H1 (cell line): ENCODE measurements at regions not wholly inside any gene's neighbourhood (a gene's known extent, or its start where the extent isn't known, plus 50 kb on each side); places are given as distances from the start of the nearest gene placed in this dataset.

Experiments
- CREB1 ChIP-seq: IDR thresholded peaks from 2 replicates; pipeline ENCODE4 v1.6.1; 2012; ENCODE audit warnings: inconsistent platforms
- EP300 ChIP-seq, 2 experiments: IDR thresholded peaks; 1 replicate in 1 of 2; 2 replicates in 1 of 2; pipeline ENCODE4 v1.6.1; 2011 to 2012; ENCODE audit warnings: low read depth in 2 of 2, low read length in 2 of 2, mild to moderate bottlenecking in 2 of 2, borderline replicate concordance in 1 of 2, inconsistent platforms in 1 of 2, moderate library complexity in 1 of 2
- JUND ChIP-seq: IDR thresholded peaks from 2 replicates; pipeline ENCODE4 v1.6.1; 2011; ENCODE audit warnings: mild to moderate bottlenecking, improper control_type of control experiment, low read length
- KDM4A ChIP-seq: IDR thresholded peaks from one replicate; pipeline ENCODE4 v1.7.1; 2012; ENCODE audit warnings: low read depth, mild to moderate bottlenecking, moderate library complexity, low read length, inconsistent platforms; ENCODE audit not compliant: severe bottlenecking
- PHF8 ChIP-seq: fragments of 200-600 bp; sonication (generic); conservative IDR thresholded peaks from 2 replicates; pipeline ENCODE4 v1.7.1; 2012; ENCODE audit warnings: low read depth, mild to moderate bottlenecking, inconsistent platforms, low read length, moderate library complexity
- POLR2AphosphoS5 ChIP-seq: IDR thresholded peaks from 2 replicates; pipeline ENCODE4 v1.6.1; 2011; ENCODE audit warnings: low read depth, low read length
- RAD21 ChIP-seq, 2 experiments: IDR thresholded peaks in 1 of 2; conservative IDR thresholded peaks in 1 of 2; 2 replicates each; pipeline ENCODE4 v1.6.1; 2011; ENCODE audit warnings: low read depth in 2 of 2, low read length in 2 of 2, improper control_type of control experiment in 1 of 2, inconsistent platforms in 1 of 2, mild to moderate bottlenecking in 1 of 2, moderate library complexity in 1 of 2
- SIRT6 ChIP-seq: IDR thresholded peaks from one replicate; pipeline ENCODE4 v1.7.1; 2012; ENCODE audit warnings: low read length, inconsistent platforms

DNA sequence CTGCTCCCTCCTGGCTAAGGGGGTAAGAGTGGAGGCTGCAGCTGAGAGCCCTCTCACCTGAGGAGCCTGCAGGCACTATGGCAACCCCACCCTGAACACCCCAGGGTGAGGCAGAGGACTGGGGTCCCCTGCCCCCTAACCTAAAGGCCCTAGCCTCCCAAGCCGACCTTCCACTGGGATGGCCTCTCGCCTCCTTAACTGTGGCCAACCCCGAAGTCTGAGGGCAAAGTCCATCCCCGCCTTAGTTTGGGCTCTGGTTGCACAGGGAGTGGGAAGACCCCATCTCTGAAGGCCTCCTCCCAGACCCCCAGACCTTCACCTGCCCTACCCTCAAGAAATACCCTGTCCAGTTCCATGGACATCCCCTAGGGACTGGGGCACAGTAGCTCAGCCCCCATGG lies 100.6 kb upstream of the PRR23E start (continued):
- TF ChIP-seq CREB1 (no peak), PHF8 (no peak), JUND (no peak), POLR2AphosphoS5 (no peak), RAD21 (IDR thresholded peaks at IDR 0.05 in 1 of 2, conservative IDR thresholded peaks at IDR 0.05 in 1 of 2; ENCODE audit: low read depth in 2 of 2, low read length in 2 of 2) (no peak), SIRT6 (no peak), KDM4A (no peak), EP300 (IDR thresholded peaks at IDR 0.05; ENCODE audit: borderline replicate concordance in 1 of 2, low read depth in 2 of 2, low read length in 2 of 2) (no peak)
- TF ChIP-seq, all 59 proteins: peak for 0
